ENCODE measurements at regions not wholly inside any gene's neighbourhood (a gene's known extent, or its start where the extent isn't known, plus 50 kb on each side); places are given as distances from the start of the nearest gene placed in this dataset.

DNA sequence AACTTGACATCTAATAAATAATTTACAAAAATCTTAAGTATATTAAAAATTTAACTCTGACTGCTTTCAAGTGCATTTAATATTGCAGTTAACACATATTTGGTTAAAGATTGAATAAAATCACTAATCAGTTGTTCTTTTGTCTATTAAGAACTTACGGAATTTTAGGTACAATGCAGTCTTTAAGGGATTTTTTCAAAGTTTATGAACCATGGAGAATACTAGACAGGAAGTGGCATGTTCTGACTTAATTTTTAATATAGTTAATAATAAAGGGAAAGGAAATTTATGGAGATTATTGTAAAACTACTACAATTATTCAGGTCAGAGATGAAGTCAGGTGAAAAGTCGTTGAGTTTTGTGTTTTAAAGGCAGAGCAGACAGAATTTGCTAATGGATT lies 240.9 kb downstream of the CALCRL start:
- TF ChIP-seq POLR2A (IDR thresholded peaks at IDR 0.05) (no peak), EP300 (IDR thresholded peaks at IDR 0.05) (no peak), POLR2AphosphoS5 (IDR thresholded peaks at IDR 0.05) (no peak)
- TF ChIP-seq, protein P1, sequence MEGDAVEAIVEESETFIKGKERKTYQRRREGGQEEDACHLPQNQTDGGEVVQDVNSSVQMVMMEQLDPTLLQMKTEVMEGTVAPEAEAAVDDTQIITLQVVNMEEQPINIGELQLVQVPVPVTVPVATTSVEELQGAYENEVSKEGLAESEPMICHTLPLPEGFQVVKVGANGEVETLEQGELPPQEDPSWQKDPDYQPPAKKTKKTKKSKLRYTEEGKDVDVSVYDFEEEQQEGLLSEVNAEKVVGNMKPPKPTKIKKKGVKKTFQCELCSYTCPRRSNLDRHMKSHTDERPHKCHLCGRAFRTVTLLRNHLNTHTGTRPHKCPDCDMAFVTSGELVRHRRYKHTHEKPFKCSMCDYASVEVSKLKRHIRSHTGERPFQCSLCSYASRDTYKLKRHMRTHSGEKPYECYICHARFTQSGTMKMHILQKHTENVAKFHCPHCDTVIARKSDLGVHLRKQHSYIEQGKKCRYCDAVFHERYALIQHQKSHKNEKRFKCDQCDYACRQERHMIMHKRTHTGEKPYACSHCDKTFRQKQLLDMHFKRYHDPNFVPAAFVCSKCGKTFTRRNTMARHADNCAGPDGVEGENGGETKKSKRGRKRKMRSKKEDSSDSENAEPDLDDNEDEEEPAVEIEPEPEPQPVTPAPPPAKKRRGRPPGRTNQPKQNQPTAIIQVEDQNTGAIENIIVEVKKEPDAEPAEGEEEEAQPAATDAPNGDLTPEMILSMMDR (IDR thresholded peaks at IDR 0.05) = no peak

Measured in sigmoid colon (tissue), 4 donors.